Umbilical cord (tissue), 1 donor: ENCODE measurements at regions not wholly inside any gene's neighbourhood (a gene's known extent, or its start where the extent isn't known, plus 50 kb on each side); places are given as distances from the start of the nearest gene placed in this dataset.
"Not testable (repeated sequence)": the region's sequence is repeated elsewhere in the genome, so short reads cannot be mapped to it uniquely, and the experiment has no call there.

Experiments
- DNase-seq: peaks from one replicate; pipeline ENCODE4 v3.0.0-alpha.2; 2015; ENCODE audit warnings: low spot score

- DNase-seq = no peak
These were observed 945.9 kb downstream of the CDH18 start for GRCh38 chr5:19042106-19042505.

GRCh38 chr5:19044311-19044710 is 943.7 kb downstream of the CDH18 start:
- peak; percentile 4 for DNase-seq

- no peak for DNase-seq
These were observed 942.9 kb downstream of the CDH18 start for GRCh38 chr5:19044931-19045695.

- DNase-seq = no peak
These were observed 940.7 kb downstream of the CDH18 start for GRCh38 chr5:19047277-19047676.

GRCh38 chr5:19048726-19049125 is 939.3 kb downstream of the CDH18 start:
- no peak for DNase-seq

GRCh38 chr5:19058216-19058615 is 929.8 kb downstream of the CDH18 start:
- no peak for DNase-seq

- no peak for DNase-seq
These were observed 923.9 kb downstream of the CDH18 start for GRCh38 chr5:19064094-19064493.

GRCh38 chr5:19067741-19068140 is 920.3 kb downstream of the CDH18 start:
- no peak for DNase-seq

GRCh38 chr5:19098434-19098833 is 889.6 kb downstream of the CDH18 start:
- DNase-seq = no peak

- DNase-seq = no peak
These were observed 888.8 kb downstream of the CDH18 start for GRCh38 chr5:19099195-19099594.

- no peak for DNase-seq
These were observed 883.1 kb downstream of the CDH18 start for GRCh38 chr5:19104948-19105347.

- DNase-seq = no peak
These were observed 865.1 kb downstream of the CDH18 start for GRCh38 chr5:19122923-19123322.

- no peak for DNase-seq
These were observed 861.9 kb downstream of the CDH18 start for GRCh38 chr5:19125956-19126713.

GRCh38 chr5:19140276-19140675 is 847.7 kb downstream of the CDH18 start:
- no peak for DNase-seq

- not testable (repeated sequence) for DNase-seq
These were observed 846.0 kb downstream of the CDH18 start for GRCh38 chr5:19141937-19142524.

- DNase-seq = not testable (repeated sequence)
These were observed 845.1 kb downstream of the CDH18 start for GRCh38 chr5:19142713-19143414.

- DNase-seq = no peak
These were observed 844.1 kb downstream of the CDH18 start for GRCh38 chr5:19143935-19144334.

- DNase-seq = no peak
These were observed 818.6 kb downstream of the CDH18 start for GRCh38 chr5:19169426-19169825.

GRCh38 chr5:19172926-19173470 is 815.0 kb downstream of the CDH18 start:
- DNase-seq = no peak

GRCh38 chr5:19175776-19176570 is 812.0 kb downstream of the CDH18 start:
- no peak for DNase-seq

GRCh38 chr5:19179571-19179970 is 808.4 kb downstream of the CDH18 start:
- peak; percentile 8 for DNase-seq
